Suprapubic skin (tissue), 4 donors: ENCODE measurements at regions not wholly inside any gene's neighbourhood (a gene's known extent, or its start where the extent isn't known, plus 50 kb on each side); places are given as distances from the start of the nearest gene placed in this dataset.

Experiments used
- DNase-seq, 2 donors: peaks; one replicate each; pipeline ENCODE4 v3.0.0-alpha.2; 2019; ENCODE audit warnings: low spot score in 2 of 2
- H3K27ac ChIP-seq: fragments of 200-600 bp; sonication (generic); one replicate; pipeline ENCODE4 v1.5.1; 2019
- H3K27me3 ChIP-seq: fragments of 200-600 bp; sonication (generic); one replicate; pipeline ENCODE4 v1.5.1; 2019
- H3K36me3 ChIP-seq: fragments of 200-600 bp; sonication (generic); one replicate; pipeline ENCODE4 v1.5.1; 2019
- H3K4me1 ChIP-seq: fragments of 200-600 bp; sonication (generic); one replicate; pipeline ENCODE4 v1.5.1; 2019
- H3K4me3 ChIP-seq: fragments of 200-600 bp; sonication (generic); one replicate; pipeline ENCODE4 v1.5.1; 2019; ENCODE audit warnings: mild to moderate bottlenecking
- H3K9me3 ChIP-seq: fragments of 200-600 bp; sonication (generic); one replicate; pipeline ENCODE4 v1.5.1; 2019
- EP300 ChIP-seq: sonication (generic); formaldehyde crosslinking; IDR thresholded peaks from one replicate; pipeline ENCODE4 v1.6.1; 2017; ENCODE audit warnings: antibody characterized with exemption
- POLR2A ChIP-seq, 2 donors: fragments of 450-650 bp; IDR thresholded peaks; one replicate each; pipeline ENCODE4 v1.6.1; 2017; ENCODE audit warnings: antibody characterized with exemption in 2 of 2, mild to moderate bottlenecking in 2 of 2, moderate library complexity in 2 of 2
- POLR2AphosphoS5 ChIP-seq, 3 donors: sonication (generic); formaldehyde crosslinking; IDR thresholded peaks; one replicate each; pipeline ENCODE4 v1.6.1; 2017; ENCODE audit warnings: antibody characterized with exemption in 3 of 3
- WGBS: methylation state at CpG from one replicate; pipeline ENCODE4 v1.1.5; 2018; 5-methylcytosine and 5-hydroxymethylcytosine counted together
- TF ChIP-seq, protein P1 (sequence below), 2 donors: fragments of 200-600 bp in 1 of 2; fragments of 450-650 bp in 1 of 2; sonication (generic) in 1 of 2; IDR thresholded peaks; one replicate each; pipeline ENCODE4 v1.5.1; 2016 to 2019; ENCODE audit warnings: antibody characterized with exemption in 2 of 2, mild to moderate bottlenecking in 1 of 2, moderate library complexity in 1 of 2

DNA sequence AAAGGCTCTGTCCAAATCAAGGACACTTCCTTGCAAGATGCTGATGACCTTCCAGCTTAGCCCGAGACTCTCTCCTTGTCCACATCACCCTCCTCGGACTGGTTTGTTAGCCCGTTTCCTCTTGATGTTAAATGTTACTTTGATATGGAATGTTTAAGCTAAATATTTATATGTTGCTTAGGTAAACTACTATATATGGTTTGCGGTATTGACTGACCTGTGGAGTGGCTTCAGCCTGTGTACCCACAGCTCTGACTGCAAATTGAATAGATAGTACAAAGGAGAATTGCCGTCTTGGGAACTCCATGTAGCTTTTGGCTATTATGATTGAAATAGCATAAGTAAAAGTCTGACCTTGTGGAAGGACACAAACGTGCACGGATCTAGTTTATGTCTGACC lies 422.0 kb downstream of the YTHDC2 start:
- TF ChIP-seq POLR2AphosphoS5 (IDR thresholded peaks at IDR 0.05) (no peak), POLR2A (IDR thresholded peaks at IDR 0.05) (no peak), EP300 (no peak)
- TF ChIP-seq, protein P1, sequence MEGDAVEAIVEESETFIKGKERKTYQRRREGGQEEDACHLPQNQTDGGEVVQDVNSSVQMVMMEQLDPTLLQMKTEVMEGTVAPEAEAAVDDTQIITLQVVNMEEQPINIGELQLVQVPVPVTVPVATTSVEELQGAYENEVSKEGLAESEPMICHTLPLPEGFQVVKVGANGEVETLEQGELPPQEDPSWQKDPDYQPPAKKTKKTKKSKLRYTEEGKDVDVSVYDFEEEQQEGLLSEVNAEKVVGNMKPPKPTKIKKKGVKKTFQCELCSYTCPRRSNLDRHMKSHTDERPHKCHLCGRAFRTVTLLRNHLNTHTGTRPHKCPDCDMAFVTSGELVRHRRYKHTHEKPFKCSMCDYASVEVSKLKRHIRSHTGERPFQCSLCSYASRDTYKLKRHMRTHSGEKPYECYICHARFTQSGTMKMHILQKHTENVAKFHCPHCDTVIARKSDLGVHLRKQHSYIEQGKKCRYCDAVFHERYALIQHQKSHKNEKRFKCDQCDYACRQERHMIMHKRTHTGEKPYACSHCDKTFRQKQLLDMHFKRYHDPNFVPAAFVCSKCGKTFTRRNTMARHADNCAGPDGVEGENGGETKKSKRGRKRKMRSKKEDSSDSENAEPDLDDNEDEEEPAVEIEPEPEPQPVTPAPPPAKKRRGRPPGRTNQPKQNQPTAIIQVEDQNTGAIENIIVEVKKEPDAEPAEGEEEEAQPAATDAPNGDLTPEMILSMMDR (IDR thresholded peaks at IDR 0.05), result no peak
- H3K36me3 ChIP-seq, result no peaks in the 10 kb centered on the region
- no peak overlapping the region for H3K27ac ChIP-seq
- 90% methylated on average over 7 of the region's 7 CpGs for WGBS
- no peaks in the 10 kb centered on the region for H3K9me3 ChIP-seq
- H3K4me1 ChIP-seq, result no peaks in the 10 kb centered on the region
- no peaks in the 10 kb centered on the region for H3K27me3 ChIP-seq
- DNase-seq, result no peak
- H3K4me3 ChIP-seq, result no peak overlapping the region

DNA sequence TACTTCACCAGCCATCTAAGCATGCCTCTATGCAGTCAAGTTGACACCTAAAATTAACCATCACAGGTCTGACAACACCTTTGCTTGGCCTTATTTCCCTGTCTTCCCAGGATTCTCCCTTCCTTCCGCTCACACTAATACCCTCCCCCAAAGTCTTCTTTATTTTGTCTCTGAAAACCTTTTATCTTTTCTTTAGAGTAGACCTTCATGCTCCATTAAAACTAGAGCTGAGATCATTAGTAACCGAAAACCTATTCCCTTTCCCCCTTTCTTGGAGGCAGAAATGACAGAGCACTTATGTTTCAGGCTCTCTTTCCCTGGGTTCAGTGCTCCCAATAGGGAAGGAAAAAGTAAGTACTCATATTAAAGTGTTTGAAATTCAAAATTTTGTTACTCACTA lies 423.8 kb downstream of the YTHDC2 start:
- 94% methylated on average over 2 of the region's 2 CpGs for WGBS
- no peaks in the 10 kb centered on the region for H3K9me3 ChIP-seq
- no peak overlapping the region for H3K27ac ChIP-seq
- no peak for DNase-seq
- no peaks in the 10 kb centered on the region for H3K4me1 ChIP-seq
- H3K27me3 ChIP-seq, result no peaks in the 10 kb centered on the region
- H3K36me3 ChIP-seq, result no peaks in the 10 kb centered on the region
- TF ChIP-seq POLR2AphosphoS5 (IDR thresholded peaks at IDR 0.05), result no peak
- TF ChIP-seq POLR2A (IDR thresholded peaks at IDR 0.05), result no peak
- TF ChIP-seq EP300, result no peak
- TF ChIP-seq, protein P1 (IDR thresholded peaks at IDR 0.05), result no peak
- H3K4me3 ChIP-seq, result no peak overlapping the region

DNA sequence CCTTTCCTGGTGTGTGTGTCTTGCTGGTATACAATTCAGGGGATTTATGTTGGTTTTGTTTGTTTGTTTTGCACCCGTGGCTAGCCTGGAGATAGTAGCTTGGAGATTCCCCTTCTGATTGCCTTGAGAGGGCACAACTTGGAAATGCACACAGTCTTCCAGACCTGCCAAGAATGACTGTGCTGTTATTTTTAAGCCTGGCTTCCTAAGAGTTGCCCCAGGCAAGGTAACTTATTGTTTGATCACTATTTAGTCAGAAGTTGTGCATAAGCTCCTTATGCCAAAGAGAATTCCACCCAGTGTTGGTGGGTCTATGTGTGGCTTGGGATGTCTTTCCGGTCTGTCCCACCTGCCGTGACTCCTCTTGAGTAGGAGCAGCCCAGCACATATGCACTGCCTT lies 421.9 kb upstream of the KCNN2 start:
- 42% methylated on average over 3 of the region's 3 CpGs for WGBS
- no peak for DNase-seq
- H3K9me3 ChIP-seq, result no peaks in the 10 kb centered on the region
- H3K36me3 ChIP-seq, result no peaks in the 10 kb centered on the region
- no peaks in the 10 kb centered on the region for H3K4me1 ChIP-seq
- TF ChIP-seq, protein P1 (IDR thresholded peaks at IDR 0.05), result no peak
- TF ChIP-seq POLR2A (IDR thresholded peaks at IDR 0.05) (no peak), EP300 (no peak), POLR2AphosphoS5 (IDR thresholded peaks at IDR 0.05) (no peak)
- no peaks in the 10 kb centered on the region for H3K27me3 ChIP-seq
- no peak overlapping the region for H3K27ac ChIP-seq
- no peak overlapping the region for H3K4me3 ChIP-seq

DNA sequence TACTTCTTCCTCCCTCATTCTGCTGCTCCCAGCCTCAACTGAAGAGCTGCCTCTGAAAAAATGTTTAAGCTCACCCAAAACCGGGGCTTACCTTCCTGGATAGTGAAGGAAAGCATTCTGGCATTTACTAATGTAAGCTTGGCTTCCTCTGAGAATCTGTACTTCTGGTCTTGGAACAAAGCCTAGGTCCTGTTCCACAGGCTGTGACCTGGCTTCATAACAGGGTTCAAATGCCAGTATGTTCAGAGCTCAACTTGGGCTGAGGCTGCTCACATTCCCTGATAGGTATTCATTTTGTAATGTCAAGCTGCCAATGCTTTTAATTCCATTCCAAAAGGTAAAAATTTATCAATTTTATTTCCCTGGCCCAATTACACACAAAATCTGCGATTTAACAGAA lies 411.7 kb upstream of the KCNN2 start:
- Histone ChIP-seq H3K4me1 (no peaks in the 10 kb centered on the region), H3K9me3 (no peaks in the 10 kb centered on the region), H3K4me3 (no peak overlapping the region), H3K27ac (no peak overlapping the region), H3K27me3 (no peaks in the 10 kb centered on the region), H3K36me3 (no peaks in the 10 kb centered on the region)
- no peak for TF ChIP-seq POLR2A (IDR thresholded peaks at IDR 0.05)
- TF ChIP-seq EP300, result no peak
- TF ChIP-seq, protein P1 (IDR thresholded peaks at IDR 0.05), result no peak
- no peak for TF ChIP-seq POLR2AphosphoS5 (IDR thresholded peaks at IDR 0.05)
- WGBS, result 50% methylated on average over 2 of the region's 2 CpGs
- DNase-seq, result no peak

DNA sequence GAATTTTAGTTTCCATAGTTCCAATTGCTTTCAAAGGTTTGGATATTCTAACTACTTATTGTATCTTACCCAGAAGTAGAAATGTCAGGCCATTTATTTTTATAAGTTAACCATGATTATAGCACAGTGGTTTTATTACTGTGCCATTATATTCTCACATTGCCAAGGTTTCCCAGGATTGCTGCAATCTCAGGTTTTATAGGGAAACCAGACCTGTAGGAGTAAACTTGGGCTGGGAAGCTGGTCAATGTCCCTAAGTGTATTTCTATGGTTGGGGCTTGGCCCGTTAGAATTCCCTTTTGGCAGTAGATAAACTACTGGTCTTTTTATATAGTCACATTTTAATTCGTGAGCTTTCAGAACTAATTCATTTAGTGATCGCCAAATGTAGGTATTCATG lies 396.6 kb upstream of the KCNN2 start:
- no peaks in the 10 kb centered on the region for H3K4me1 ChIP-seq
- no peak overlapping the region for H3K27ac ChIP-seq
- TF ChIP-seq, protein P1 (IDR thresholded peaks at IDR 0.05), result no peak
- no peak for TF ChIP-seq EP300
- TF ChIP-seq POLR2A (IDR thresholded peaks at IDR 0.05), result no peak
- TF ChIP-seq POLR2AphosphoS5 (IDR thresholded peaks at IDR 0.05), result no peak
- no peaks in the 10 kb centered on the region for H3K9me3 ChIP-seq
- H3K4me3 ChIP-seq, result no peak overlapping the region
- DNase-seq, result no peak
- H3K36me3 ChIP-seq, result no peaks in the 10 kb centered on the region
- WGBS, result 89% methylated on average over 3 of the region's 3 CpGs
- H3K27me3 ChIP-seq, result no peaks in the 10 kb centered on the region
